EL (cell line): ENCODE measurements at regions not wholly inside any gene's neighbourhood (a gene's known extent, or its start where the extent isn't known, plus 50 kb on each side); places are given as distances from the start of the nearest gene placed in this dataset.
A peak's percentile ranks its signal among the peaks of the same experiment; 100 is the strongest.
"Not testable (repeated sequence)": the region's sequence is repeated elsewhere in the genome, so short reads cannot be mapped to it uniquely, and the experiment has no call there.

Source experiments
- DNase-seq: peaks from one replicate; pipeline ENCODE4 v3.0.0-alpha.2; 2016

DNA sequence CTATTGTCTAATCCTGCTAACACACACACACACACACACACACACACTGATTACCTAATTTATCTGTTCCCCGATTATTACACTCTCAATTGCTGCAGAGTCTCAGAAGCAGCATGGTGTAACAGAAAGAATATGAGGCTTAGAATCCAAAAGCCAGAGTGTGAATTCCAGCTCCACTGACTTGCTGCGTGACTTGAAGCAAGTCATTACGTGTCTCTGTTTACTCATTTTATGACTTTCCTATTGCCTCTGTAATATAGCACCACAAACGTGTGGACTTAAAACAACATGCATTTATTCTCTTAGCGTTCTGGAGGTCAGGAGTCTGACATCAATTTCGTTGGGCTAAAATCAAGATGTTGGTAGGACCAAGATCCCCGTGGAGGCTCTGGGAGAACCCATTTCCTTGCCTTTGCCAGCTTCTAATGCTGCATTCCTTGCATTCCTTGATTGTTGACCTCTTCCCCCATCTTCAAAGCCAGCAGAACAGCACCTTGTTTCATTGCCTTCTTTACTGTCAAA is 55.9 kb upstream of the ATP5PO start:
- peak; percentile 85 for DNase-seq

GRCh38 chr21:33969581-33969980 is 54.0 kb upstream of the ATP5PO start:
- DNase-seq: no peak

GRCh38 chr21:33968995-33969348 is 53.4 kb upstream of the ATP5PO start:
- no peak for DNase-seq

DNA sequence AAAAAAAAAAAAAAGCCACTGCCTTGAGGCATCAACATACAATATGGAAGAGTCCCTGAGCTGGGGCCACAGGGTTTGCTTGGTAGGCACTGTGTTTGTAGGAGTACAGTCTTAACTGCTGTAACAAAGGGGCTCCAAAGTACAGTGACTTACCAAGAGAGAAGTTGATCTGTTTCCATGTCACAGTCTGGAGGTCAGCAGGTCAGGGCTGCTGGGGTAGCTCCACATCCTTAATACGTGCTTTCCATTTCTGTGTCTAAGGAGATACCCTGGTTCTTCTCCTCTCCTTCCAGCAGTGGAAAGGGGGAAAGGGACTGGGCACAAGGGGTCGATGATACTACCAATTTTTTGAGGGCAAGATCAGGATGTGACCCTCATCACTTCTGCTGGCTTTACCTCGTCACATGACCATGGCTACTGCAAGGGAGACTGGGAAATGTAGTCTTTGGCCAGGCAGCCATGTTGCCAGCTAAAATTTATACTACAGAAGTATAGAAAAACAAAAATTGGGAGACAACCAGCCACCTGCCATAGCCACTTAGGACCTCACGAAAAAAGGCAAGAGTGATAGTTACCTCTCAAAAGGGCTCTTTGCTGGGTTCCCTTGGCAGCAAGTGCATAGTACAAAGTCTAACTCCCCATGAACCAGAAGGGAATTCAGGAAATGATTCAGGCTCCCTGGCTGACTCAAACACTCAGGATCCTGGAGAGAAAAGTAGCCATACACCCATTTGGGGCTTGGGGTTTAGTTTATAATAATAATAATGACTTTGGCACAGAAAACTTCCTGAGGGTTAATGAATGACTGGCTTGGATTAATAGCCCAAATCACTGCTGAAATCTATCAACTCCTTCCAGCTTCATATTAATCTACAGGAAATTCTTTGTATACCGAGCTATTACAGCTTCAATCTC is 52.7 kb upstream of the ATP5PO start:
- DNase-seq: peak; percentile 76

DNA sequence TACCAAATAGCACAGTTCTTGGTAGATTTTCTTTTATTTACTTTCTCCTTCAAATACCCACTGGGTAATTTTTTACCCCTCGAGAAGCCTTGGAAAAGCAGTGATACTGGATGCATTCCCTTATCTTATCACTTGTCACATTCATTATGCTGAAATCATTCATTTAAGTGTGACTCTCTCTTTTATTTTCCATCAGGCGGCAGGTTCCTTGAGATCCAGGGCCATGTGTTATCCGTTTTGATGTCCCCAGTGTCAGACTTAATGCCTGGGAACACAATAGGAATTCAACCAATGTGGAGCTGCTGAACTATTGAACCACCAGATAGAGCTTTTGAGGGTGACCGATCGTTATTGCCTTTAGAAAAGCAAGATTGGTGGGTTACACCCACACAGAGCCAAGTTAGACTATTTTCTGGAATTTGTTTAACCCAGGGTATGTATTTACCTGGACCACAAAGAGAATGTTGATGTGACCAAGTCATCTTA is 51.5 kb upstream of the ATP5PO start:
- DNase-seq: no peak

- no peak for DNase-seq
Observed at GRCh38 chr21:33966324-33966949, 50.8 kb upstream of the ATP5PO start.

DNA sequence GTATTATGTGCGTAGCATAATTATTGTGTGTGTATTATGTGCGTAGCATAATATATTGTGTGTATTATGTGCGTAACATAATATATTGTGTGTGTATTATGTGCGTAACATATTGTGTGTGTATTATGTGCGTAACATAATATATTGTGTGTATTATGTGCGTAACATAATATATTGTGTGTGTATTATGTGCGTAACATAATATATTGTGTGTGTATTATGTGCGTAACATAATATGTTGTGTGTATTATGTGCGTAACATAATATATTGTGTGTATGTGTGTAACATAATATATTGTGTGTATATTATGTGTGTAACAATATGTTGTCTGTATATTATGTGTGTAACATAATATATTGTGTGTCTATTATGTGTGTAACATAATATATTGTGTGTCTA is 50.1 kb upstream of the ATP5PO start:
- DNase-seq: not testable (repeated sequence)
